ENCODE measurements at regions not wholly inside any gene's neighbourhood (a gene's known extent, or its start where the extent isn't known, plus 50 kb on each side); places are given as distances from the start of the nearest gene placed in this dataset.

- Histone ChIP-seq H3K4me3 (no peak overlapping the region), H3K36me3 (no peaks in the 10 kb centered on the region), H3K27me3 (peaks cover 0 to 4% (median 0%) of the 10 kb centered on the region in 3 donors), H3K4me1 (peaks cover 0 to 16% (median 3%) of the 10 kb centered on the region in 4 donors), H3K27ac (no peak overlapping the region), H3K9me3 (no peaks in the 10 kb centered on the region)
- no peak for DNase-seq
- TF ChIP-seq POLR2AphosphoS5 (IDR thresholded peaks at IDR 0.05) (no peak), CTCF (IDR thresholded peaks at IDR 0.05) (no peak), EP300 (IDR thresholded peaks at IDR 0.05) (no peak), POLR2A (IDR thresholded peaks at IDR 0.05) (no peak)
- WGBS, 5 donors: 83 to 90% (median 88%) methylated on average over 16 to 17 of the region's 17 CpGs
- intact Hi-C loops (cut with DNase I; ENCODE audit: low total_unique reads): loop anchor here (10.0 kb wide), 1 partner anchor 122 kb away; no protein-coding TSS in a partner anchor
Measured at GRCh38 chr6:168222115-168223043, 97.2 kb downstream of the DACT2 start.

- peaks cover 0 to 4% (median 0%) of the 10 kb centered on the region in 3 donors for H3K27me3 ChIP-seq
- H3K36me3 ChIP-seq: no peaks in the 10 kb centered on the region
- H3K27ac ChIP-seq: no peak overlapping the region
- no peaks in the 10 kb centered on the region for H3K9me3 ChIP-seq
- no peak for DNase-seq
- intact Hi-C loops (cut with DNase I; ENCODE audit: low total_unique reads): loop anchor here (10.0 kb wide), 1 partner anchor 123 kb away; no protein-coding TSS in a partner anchor
- no peak for TF ChIP-seq POLR2AphosphoS5 (IDR thresholded peaks at IDR 0.05)
- TF ChIP-seq POLR2A (IDR thresholded peaks at IDR 0.05): no peak
- no peak overlapping the region for H3K4me3 ChIP-seq
- peaks cover 0 to 16% (median 3%) of the 10 kb centered on the region in 4 donors for H3K4me1 ChIP-seq
- 82 to 92% (median 84%) methylated on average over 8 of the region's 8 CpGs for WGBS, 5 donors
Measured at GRCh38 chr6:168221497-168222079, 98.0 kb downstream of the DACT2 start.

GRCh38 chr6:168221000-168221399 is 98.6 kb downstream of the DACT2 start:
- DNase-seq: no peak
- H3K27ac ChIP-seq: no peak overlapping the region
- intact Hi-C loops (cut with DNase I; ENCODE audit: low total_unique reads): loop anchor here (10.0 kb wide), 1 partner anchor 124 kb away; no protein-coding TSS in a partner anchor
- 74 to 89% (median 78%) methylated on average over 5 of the region's 5 CpGs for WGBS, 5 donors
- H3K4me1 ChIP-seq: peaks cover 0 to 10% (median under 1%) of the 10 kb centered on the region in 4 donors
- peaks cover 0 to 4% (median 0%) of the 10 kb centered on the region in 3 donors for H3K27me3 ChIP-seq
- TF ChIP-seq EP300 (IDR thresholded peaks at IDR 0.05) (no peak), POLR2AphosphoS5 (IDR thresholded peaks at IDR 0.05) (no peak), CTCF (IDR thresholded peaks at IDR 0.05) (no peak), POLR2A (IDR thresholded peaks at IDR 0.05) (no peak)
- no peaks in the 10 kb centered on the region for H3K36me3 ChIP-seq
- no peak overlapping the region for H3K4me3 ChIP-seq
- no peaks in the 10 kb centered on the region for H3K9me3 ChIP-seq

DNA sequence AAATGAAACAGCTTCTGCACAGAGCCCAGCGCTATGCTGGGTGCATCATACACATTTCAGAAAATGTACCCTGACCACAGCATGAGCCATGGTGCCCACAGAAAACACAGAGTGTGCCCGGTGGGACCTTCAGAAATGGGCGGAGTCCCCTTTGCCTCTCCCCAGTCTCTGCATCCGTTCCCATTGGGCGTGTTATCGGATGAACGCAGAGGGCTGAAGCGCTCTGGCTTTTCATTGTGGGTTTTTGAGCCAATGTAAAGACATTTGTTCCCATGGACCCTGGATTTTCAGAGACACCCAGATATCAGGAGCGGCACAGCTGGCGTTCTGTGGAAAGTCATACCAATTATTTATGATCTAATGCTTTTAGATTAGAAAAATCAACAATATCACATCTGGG is 99.8 kb downstream of the DACT2 start:
- TF ChIP-seq POLR2A (IDR thresholded peaks at IDR 0.05) (no peak), EP300 (IDR thresholded peaks at IDR 0.05) (no peak), POLR2AphosphoS5 (IDR thresholded peaks at IDR 0.05) (no peak), CTCF (IDR thresholded peaks at IDR 0.05) (no peak)
- DNase-seq: no peak
- no peaks in the 10 kb centered on the region for H3K36me3 ChIP-seq
- H3K4me3 ChIP-seq: no peak overlapping the region
- 81 to 96% (median 90%) methylated on average over 10 of the region's 10 CpGs for WGBS, 5 donors
- no peaks in the 10 kb centered on the region for H3K4me1 ChIP-seq
- H3K9me3 ChIP-seq: no peaks in the 10 kb centered on the region
- intact Hi-C loops (cut with DNase I; ENCODE audit: low total_unique reads): loop anchor here (10.0 kb wide), 1 partner anchor 125 kb away; no protein-coding TSS in a partner anchor
- H3K27ac ChIP-seq: no peak overlapping the region
- H3K27me3 ChIP-seq: peaks cover 0 to 4% (median 0%) of the 10 kb centered on the region in 3 donors

All from stomach (tissue), 8 donors.